PC-9 (cell line): ENCODE measurements at regions not wholly inside any gene's neighbourhood (a gene's known extent, or its start where the extent isn't known, plus 50 kb on each side); places are given as distances from the start of the nearest gene placed in this dataset.

Source experiments
- BruUV-seq: library from RNA; stranded (reverse); fragments of 400-500 nt; replicated peaks from 2 replicates; lab custom pipeline; 2021; lab: Mats Ljungman, UMichigan
- CTCF ChIA-PET: fragments of 300-600 bp; sonication (Branson Sonifier 250); formaldehyde crosslinking; loops from one replicate; lab custom pipeline; 2022; ENCODE audit warnings: antibody characterized with exemption; lab: Charles Lee
- POLR2A ChIA-PET: fragments of 300-600 bp; sonication (Branson Sonifier 250); formaldehyde crosslinking; loops from one replicate; lab custom pipeline; 2022; ENCODE audit warnings: antibody characterized with exemption; ENCODE audit not compliant: unreplicated experiment; lab: Charles Lee
- DNase-seq, 2 experiments: peaks; one replicate each; pipeline versions ENCODE4 v3.0.0 to v3.0.0-alpha.2; 2015 to 2022; ENCODE audit warnings: mixed read lengths in 1 of 2
- H2AFZ ChIP-seq: fragments of 200-600 bp; sonication (generic); 2 replicates; pipeline ENCODE4 v1.8.1; 2017; ENCODE audit warnings: antibody characterized with exemption
- H3F3A ChIP-seq: fragments of 200-600 bp; sonication (generic); 2 replicates; pipeline ENCODE4 v1.8.1; 2017; ENCODE audit warnings: antibody characterized with exemption, mild to moderate bottlenecking, low read depth; ENCODE audit not compliant: insufficient read depth
- H3K27ac ChIP-seq: fragments of 200-600 bp; sonication (generic); 2 replicates; pipeline ENCODE4 v1.6.1; 2016; ENCODE audit warnings: mixed run types
- H3K27me3 ChIP-seq: fragments of 200-600 bp; sonication (generic); 2 replicates; pipeline ENCODE4 v1.6.1; 2016; ENCODE audit warnings: low read depth, mixed run types; ENCODE audit not compliant: insufficient read depth
- H3K36me3 ChIP-seq: fragments of 200-600 bp; sonication (generic); 2 replicates; pipeline ENCODE4 v1.6.1; 2016; ENCODE audit warnings: low read depth, mixed run types
- H3K4me1 ChIP-seq: fragments of 200-600 bp; sonication (generic); replicated peaks from 2 replicates; pipeline ENCODE4 v1.6.1; 2016; ENCODE audit warnings: mixed run types; ENCODE audit not compliant: insufficient read depth
- H3K4me2 ChIP-seq: fragments of 200-600 bp; sonication (generic); 2 replicates; pipeline ENCODE4 v1.6.1; 2017; ENCODE audit warnings: mixed run types
- H3K4me3 ChIP-seq: fragments of 200-600 bp; sonication (generic); 2 replicates; pipeline ENCODE4 v1.6.1; 2016; ENCODE audit warnings: mixed run types
- H3K79me2 ChIP-seq: fragments of 200-600 bp; sonication (generic); 2 replicates; pipeline ENCODE4 v1.6.1; 2017; ENCODE audit warnings: low read depth, mixed run types
- H3K9me2 ChIP-seq: fragments of 200-600 bp; sonication (generic); 2 replicates; pipeline ENCODE4 v1.8.1; 2017; ENCODE audit warnings: mild to moderate bottlenecking; ENCODE audit not compliant: insufficient read depth
- H3K9me3 ChIP-seq: fragments of 200-600 bp; sonication (generic); 2 replicates; pipeline ENCODE4 v1.8.1; 2016; ENCODE audit warnings: low read depth; ENCODE audit not compliant: insufficient read depth
- H4K20me1 ChIP-seq: fragments of 200-600 bp; sonication (generic); 2 replicates; pipeline ENCODE4 v1.8.1; 2017; ENCODE audit not compliant: insufficient read depth
- EZH2 ChIP-seq: fragments of 200-600 bp; sonication (generic); IDR thresholded peaks from 2 replicates; pipeline ENCODE4 v1.8.0; 2017; ENCODE audit warnings: antibody characterized with exemption, low read depth
- intact Hi-C: fragments of 100-400 bp; cut with micrococcal nuclease; formaldehyde crosslinking; loops from one replicate; pipeline ENCODE4 v1.10.0; 2022; ENCODE audit not compliant: unreplicated experiment
- TF ChIP-seq, protein P1 (sequence below): fragments of 200-600 bp; sonication (generic); conservative IDR thresholded peaks from 2 replicates; pipeline ENCODE4 v1.6.1; 2017; ENCODE audit warnings: mixed run types, antibody characterized with exemption, mild to moderate bottlenecking, moderate library complexity

- Histone ChIP-seq H3K4me1 (no peaks in the 10 kb centered on the region), H3K36me3 (no peaks in the 10 kb centered on the region), H3F3A (no peaks in the 10 kb centered on the region), H3K27me3 (peaks cover 4% of the 10 kb centered on the region; the same call in 1 of the 2 replicates), H3K27ac (no peak overlapping the region), H3K4me2 (no peak overlapping the region), H2AFZ (no peak overlapping the region), H3K79me2 (no peaks in the 10 kb centered on the region), H4K20me1 (no peaks in the 10 kb centered on the region), H3K4me3 (no peak overlapping the region), H3K9me3 (no peaks in the 10 kb centered on the region), H3K9me2 (no peaks in the 10 kb centered on the region)
- TF ChIP-seq, protein P1, sequence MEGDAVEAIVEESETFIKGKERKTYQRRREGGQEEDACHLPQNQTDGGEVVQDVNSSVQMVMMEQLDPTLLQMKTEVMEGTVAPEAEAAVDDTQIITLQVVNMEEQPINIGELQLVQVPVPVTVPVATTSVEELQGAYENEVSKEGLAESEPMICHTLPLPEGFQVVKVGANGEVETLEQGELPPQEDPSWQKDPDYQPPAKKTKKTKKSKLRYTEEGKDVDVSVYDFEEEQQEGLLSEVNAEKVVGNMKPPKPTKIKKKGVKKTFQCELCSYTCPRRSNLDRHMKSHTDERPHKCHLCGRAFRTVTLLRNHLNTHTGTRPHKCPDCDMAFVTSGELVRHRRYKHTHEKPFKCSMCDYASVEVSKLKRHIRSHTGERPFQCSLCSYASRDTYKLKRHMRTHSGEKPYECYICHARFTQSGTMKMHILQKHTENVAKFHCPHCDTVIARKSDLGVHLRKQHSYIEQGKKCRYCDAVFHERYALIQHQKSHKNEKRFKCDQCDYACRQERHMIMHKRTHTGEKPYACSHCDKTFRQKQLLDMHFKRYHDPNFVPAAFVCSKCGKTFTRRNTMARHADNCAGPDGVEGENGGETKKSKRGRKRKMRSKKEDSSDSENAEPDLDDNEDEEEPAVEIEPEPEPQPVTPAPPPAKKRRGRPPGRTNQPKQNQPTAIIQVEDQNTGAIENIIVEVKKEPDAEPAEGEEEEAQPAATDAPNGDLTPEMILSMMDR, result no peak
- no peak for TF ChIP-seq EZH2
- POLR2A ChIA-PET, result no interaction called here
- DNase-seq, result no peak
- no TSS peak for BruUV-seq
- intact Hi-C loops, result no loop called here
- CTCF ChIA-PET, result no interaction called here
These were observed 2223.0 kb downstream of the MAT2B start for GRCh38 chr5:165728425-165728824.

- Histone ChIP-seq H3K9me2 (no peaks in the 10 kb centered on the region), H4K20me1 (no peaks in the 10 kb centered on the region), H3K4me3 (no peak overlapping the region), H2AFZ (no peak overlapping the region), H3K4me2 (no peak overlapping the region), H3F3A (no peaks in the 10 kb centered on the region), H3K9me3 (no peaks in the 10 kb centered on the region), H3K79me2 (no peaks in the 10 kb centered on the region), H3K27ac (no peak overlapping the region), H3K36me3 (no peaks in the 10 kb centered on the region), H3K4me1 (no peaks in the 10 kb centered on the region), H3K27me3 (no peaks in the 10 kb centered on the region)
- no peak for TF ChIP-seq EZH2
- TF ChIP-seq, protein P1, result no peak
- ChIA-PET POLR2A (no interaction called here), CTCF (interaction anchor here (0.7 kb wide), 1 partner anchor 358 kb away, joined by 3 read pairs; no protein-coding TSS in a partner anchor)
- BruUV-seq, result no TSS peak
- no peak for DNase-seq
- intact Hi-C loops, result no loop called here
These were observed 2230.0 kb downstream of the MAT2B start for GRCh38 chr5:165735388-165735787.

DNA sequence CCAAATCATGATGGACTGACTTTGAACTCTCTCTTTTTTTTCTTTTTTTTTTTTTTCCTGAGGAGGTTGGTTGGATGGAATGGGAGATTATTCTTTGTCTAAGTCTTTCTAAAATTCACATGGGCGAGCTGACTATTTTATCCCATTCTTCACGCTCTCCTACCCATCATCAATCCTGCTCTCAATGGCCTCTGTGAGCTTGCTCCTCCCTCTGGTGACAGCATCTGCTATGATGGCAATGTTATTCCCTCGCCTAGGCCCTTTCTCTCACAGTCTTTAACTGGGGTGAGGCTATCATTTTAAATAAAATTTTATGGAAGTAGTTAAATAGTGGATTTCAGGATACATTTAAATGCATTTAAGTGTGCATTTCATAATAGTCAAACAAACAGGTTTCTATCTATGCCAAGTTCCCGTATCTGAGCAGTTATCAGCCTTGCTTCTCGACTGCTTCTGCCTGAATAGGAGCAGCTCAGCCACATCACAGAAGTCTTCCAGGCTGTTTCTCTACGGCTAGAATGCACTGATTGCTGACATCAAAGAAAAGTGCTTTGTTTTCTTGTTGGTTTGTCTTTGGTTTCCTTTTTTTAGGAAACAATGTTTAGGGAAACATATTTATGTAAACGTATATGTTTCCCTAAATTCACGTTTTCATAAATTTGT lies 2233.8 kb downstream of the MAT2B start:
- intact Hi-C loops, result no loop called here
- H4K20me1 ChIP-seq, result no peaks in the 10 kb centered on the region
- no peak overlapping the region for H3K27ac ChIP-seq
- H3K36me3 ChIP-seq, result no peaks in the 10 kb centered on the region
- POLR2A ChIA-PET, result no interaction called here
- no peak overlapping the region for H3K4me3 ChIP-seq
- CTCF ChIA-PET, result no interaction called here
- TF ChIP-seq, protein P1, result no peak
- no peak for TF ChIP-seq EZH2
- H3K79me2 ChIP-seq, result no peaks in the 10 kb centered on the region
- H3K4me1 ChIP-seq, result no peaks in the 10 kb centered on the region
- no peaks in the 10 kb centered on the region for H3F3A ChIP-seq
- H3K4me2 ChIP-seq, result no peak overlapping the region
- no peak overlapping the region for H2AFZ ChIP-seq
- no peak for DNase-seq
- no peaks in the 10 kb centered on the region for H3K27me3 ChIP-seq
- H3K9me3 ChIP-seq, result no peaks in the 10 kb centered on the region
- no TSS peak for BruUV-seq
- no peaks in the 10 kb centered on the region for H3K9me2 ChIP-seq
